GM21737 (cell line): ENCODE measurements at regions not wholly inside any gene's neighbourhood (a gene's known extent, or its start where the extent isn't known, plus 50 kb on each side); places are given as distances from the start of the nearest gene placed in this dataset.

Experiments
- ATAC-seq: cut with Tn5 transposase; IDR thresholded peaks from one replicate; pipeline ENCODE4 v1.9.1; 2021; ENCODE audit warnings: mild to moderate bottlenecking, moderate library complexity; ENCODE audit not compliant: unreplicated experiment

GRCh38 chr4:125070861-125071260, 243.9 kb upstream of the FAT4 start:
- ATAC-seq: no peak

GRCh38 chr4:125062115-125063050, 252.4 kb upstream of the FAT4 start:
- no peak for ATAC-seq

- ATAC-seq: no peak
Measured at GRCh38 chr4:125060376-125060775, 254.4 kb upstream of the FAT4 start.

GRCh38 chr4:125049711-125050110, 265.0 kb upstream of the FAT4 start:
- no peak for ATAC-seq

GRCh38 chr4:125045311-125045710, 269.4 kb upstream of the FAT4 start:
- ATAC-seq: no peak

- ATAC-seq: no peak
Measured at GRCh38 chr4:125044886-125045285, 269.9 kb upstream of the FAT4 start.

- ATAC-seq: no peak
Measured at GRCh38 chr4:125043486-125043885, 271.3 kb upstream of the FAT4 start.

GRCh38 chr4:125042041-125042440, 272.7 kb upstream of the FAT4 start:
- ATAC-seq: no peak

GRCh38 chr4:125041372-125041930, 273.3 kb upstream of the FAT4 start:
- ATAC-seq: no peak

GRCh38 chr4:125039550-125039949, 275.2 kb upstream of the FAT4 start:
- no peak for ATAC-seq

GRCh38 chr4:125022855-125023501, 291.8 kb upstream of the FAT4 start:
- no peak for ATAC-seq

GRCh38 chr4:125021189-125021588, 293.6 kb upstream of the FAT4 start:
- ATAC-seq: no peak

- no peak for ATAC-seq
Measured at GRCh38 chr4:125020089-125021034, 294.4 kb upstream of the FAT4 start.

- no peak for ATAC-seq
Measured at GRCh38 chr4:125016892-125017299, 297.9 kb upstream of the FAT4 start.

- no peak for ATAC-seq
Measured at GRCh38 chr4:125013891-125014290, 300.9 kb upstream of the FAT4 start.

GRCh38 chr4:125011646-125012045, 299.1 kb upstream of the ANKRD50 start:
- ATAC-seq: no peak

- no peak for ATAC-seq
Measured at GRCh38 chr4:125010796-125011503, 298.4 kb upstream of the ANKRD50 start.

GRCh38 chr4:125008676-125009075, 296.1 kb upstream of the ANKRD50 start:
- no peak for ATAC-seq

GRCh38 chr4:125004676-125005075, 292.1 kb upstream of the ANKRD50 start:
- no peak for ATAC-seq

GRCh38 chr4:125003840-125004239, 291.3 kb upstream of the ANKRD50 start:
- ATAC-seq: no peak
